ENCODE measurements at regions not wholly inside any gene's neighbourhood (a gene's known extent, or its start where the extent isn't known, plus 50 kb on each side); places are given as distances from the start of the nearest gene placed in this dataset.
"Not testable (repeated sequence)": the region's sequence is repeated elsewhere in the genome, so short reads cannot be mapped to it uniquely, and the experiment has no call there.

DNA sequence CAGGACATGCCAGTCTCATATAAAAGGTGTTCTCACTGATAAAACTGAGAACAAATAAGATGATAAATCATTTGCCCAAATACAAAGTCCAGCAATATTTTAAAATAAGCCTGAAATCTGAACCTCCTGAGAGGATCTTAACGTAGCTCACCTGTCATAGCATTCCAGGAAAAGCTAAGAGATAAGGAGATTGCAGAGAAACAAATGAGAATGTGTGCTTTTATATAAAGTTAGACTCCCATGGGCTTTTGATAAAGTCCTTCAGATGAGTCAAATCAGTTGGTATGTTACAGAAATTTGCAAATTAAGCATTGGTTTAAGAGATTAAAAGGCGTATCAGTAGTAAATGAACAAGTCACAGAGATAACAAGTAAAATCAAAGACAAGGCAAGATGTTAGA is 452.9 kb upstream of the CHAC2 start:
- no peak overlapping the region for H3K4me3 ChIP-seq
- TF ChIP-seq, protein P1, sequence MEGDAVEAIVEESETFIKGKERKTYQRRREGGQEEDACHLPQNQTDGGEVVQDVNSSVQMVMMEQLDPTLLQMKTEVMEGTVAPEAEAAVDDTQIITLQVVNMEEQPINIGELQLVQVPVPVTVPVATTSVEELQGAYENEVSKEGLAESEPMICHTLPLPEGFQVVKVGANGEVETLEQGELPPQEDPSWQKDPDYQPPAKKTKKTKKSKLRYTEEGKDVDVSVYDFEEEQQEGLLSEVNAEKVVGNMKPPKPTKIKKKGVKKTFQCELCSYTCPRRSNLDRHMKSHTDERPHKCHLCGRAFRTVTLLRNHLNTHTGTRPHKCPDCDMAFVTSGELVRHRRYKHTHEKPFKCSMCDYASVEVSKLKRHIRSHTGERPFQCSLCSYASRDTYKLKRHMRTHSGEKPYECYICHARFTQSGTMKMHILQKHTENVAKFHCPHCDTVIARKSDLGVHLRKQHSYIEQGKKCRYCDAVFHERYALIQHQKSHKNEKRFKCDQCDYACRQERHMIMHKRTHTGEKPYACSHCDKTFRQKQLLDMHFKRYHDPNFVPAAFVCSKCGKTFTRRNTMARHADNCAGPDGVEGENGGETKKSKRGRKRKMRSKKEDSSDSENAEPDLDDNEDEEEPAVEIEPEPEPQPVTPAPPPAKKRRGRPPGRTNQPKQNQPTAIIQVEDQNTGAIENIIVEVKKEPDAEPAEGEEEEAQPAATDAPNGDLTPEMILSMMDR (IDR thresholded peaks at IDR 0.05) = no peak
- ATAC-seq (no peak), DNase-seq (no peak)
- H3K36me3 ChIP-seq = no peaks in the 10 kb centered on the region
- no peaks in the 10 kb centered on the region for H3K27me3 ChIP-seq (ENCODE audit: low read depth)
- no peaks in the 10 kb centered on the region for H3K9me3 ChIP-seq
- intact Hi-C loops (cut with DNase I) = no loop called here
- no peak overlapping the region for H3K27ac ChIP-seq
- H3K4me1 ChIP-seq = no peaks in the 10 kb centered on the region

DNA sequence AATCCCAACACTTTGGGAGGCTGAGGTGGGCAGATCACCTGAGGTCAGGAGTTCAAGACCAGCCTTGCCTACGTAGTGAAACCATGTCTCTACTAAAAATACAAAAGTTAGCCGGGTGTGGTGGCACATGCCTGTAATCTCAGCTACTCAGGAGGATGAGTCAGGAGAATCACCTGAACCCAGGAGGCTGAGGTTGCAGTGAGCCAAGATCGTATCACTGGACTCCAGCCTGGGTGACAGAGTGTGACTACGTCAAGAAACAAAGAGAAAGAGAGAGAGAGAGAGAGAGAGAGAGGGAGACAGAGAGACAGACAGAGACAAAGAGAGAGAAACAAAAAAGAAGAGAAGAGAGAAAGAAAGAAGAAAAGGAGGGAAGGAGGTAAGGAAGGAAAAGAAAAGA is 454.0 kb upstream of the CHAC2 start:
- H3K27ac ChIP-seq; H3K4me3 ChIP-seq; intact Hi-C loops (cut with DNase I); H3K9me3 ChIP-seq; H3K27me3 ChIP-seq (ENCODE audit: low read depth); H3K4me1 ChIP-seq; ATAC-seq; DNase-seq; H3K36me3 ChIP-seq: not testable (repeated sequence)

- H3K9me3 ChIP-seq = no peaks in the 10 kb centered on the region
- H3K4me3 ChIP-seq = no peak overlapping the region
- no peaks in the 10 kb centered on the region for H3K27me3 ChIP-seq (ENCODE audit: low read depth)
- intact Hi-C loops (cut with DNase I) = no loop called here
- H3K4me1 ChIP-seq = no peaks in the 10 kb centered on the region
- TF ChIP-seq, protein P1 (IDR thresholded peaks at IDR 0.05) = no peak
- ATAC-seq (no peak), DNase-seq (no peak)
- H3K27ac ChIP-seq = no peak overlapping the region
- H3K36me3 ChIP-seq = no peaks in the 10 kb centered on the region
These were observed 454.9 kb upstream of the CHAC2 start for GRCh38 chr2:53312721-53313120.

DNA sequence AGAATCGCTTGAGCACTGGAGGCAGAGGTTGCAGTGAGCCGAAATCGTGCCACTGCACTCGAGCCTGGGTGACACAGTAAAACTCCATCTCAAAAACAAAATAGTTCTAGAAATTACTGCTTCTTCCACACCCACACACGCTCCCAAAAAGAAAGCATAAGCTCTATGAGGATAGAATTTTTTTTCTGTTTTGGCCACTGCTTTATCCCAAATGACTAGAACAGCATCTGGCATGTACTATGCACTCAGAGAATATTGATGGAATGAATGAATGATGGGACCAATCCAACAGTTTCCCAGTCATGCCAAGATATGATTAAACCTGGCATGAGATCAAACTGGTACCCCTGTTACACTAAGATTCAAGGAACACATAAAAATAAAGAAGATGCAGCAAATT is 455.4 kb upstream of the CHAC2 start:
- Histone ChIP-seq H3K27ac (no peak overlapping the region), H3K9me3 (no peaks in the 10 kb centered on the region), H3K27me3 (ENCODE audit: low read depth) (no peaks in the 10 kb centered on the region), H3K4me1 (no peaks in the 10 kb centered on the region), H3K4me3 (no peak overlapping the region), H3K36me3 (no peaks in the 10 kb centered on the region)
- DNase-seq (no peak), ATAC-seq (no peak)
- TF ChIP-seq, protein P1 (IDR thresholded peaks at IDR 0.05) = no peak
- intact Hi-C loops (cut with DNase I) = no loop called here

GRCh38 chr2:53303012-53303578 is 464.5 kb upstream of the CHAC2 start:
- TF ChIP-seq, protein P1 (IDR thresholded peaks at IDR 0.05) = no peak
- no peak for ATAC-seq
- no peak for DNase-seq
- Histone ChIP-seq H3K4me1 (no peaks in the 10 kb centered on the region), H3K36me3 (no peaks in the 10 kb centered on the region), H3K4me3 (no peak overlapping the region), H3K9me3 (no peaks in the 10 kb centered on the region), H3K27ac (no peak overlapping the region), H3K27me3 (ENCODE audit: low read depth) (no peaks in the 10 kb centered on the region)
- intact Hi-C loops (cut with DNase I) = no loop called here

DNA sequence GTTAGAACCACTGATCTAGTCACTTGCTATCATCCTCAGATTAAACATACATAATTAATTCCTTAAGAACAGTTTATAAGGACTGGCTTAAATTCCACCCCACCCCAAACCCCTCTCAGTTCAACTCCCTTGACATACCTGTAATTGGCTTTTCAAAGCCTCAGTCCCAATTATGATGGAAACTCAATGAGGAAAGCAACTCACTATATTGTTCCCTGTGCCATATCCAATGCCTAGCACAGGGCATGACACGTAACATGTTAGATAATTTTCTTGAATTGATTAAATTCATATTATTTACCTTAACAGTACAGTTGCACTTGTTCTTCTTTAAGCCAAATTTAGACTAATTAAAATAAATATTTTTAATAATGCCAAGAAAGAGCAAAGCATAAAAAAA is 465.1 kb upstream of the CHAC2 start:
- no peak overlapping the region for H3K4me3 ChIP-seq
- H3K27me3 ChIP-seq (ENCODE audit: low read depth) = no peaks in the 10 kb centered on the region
- H3K9me3 ChIP-seq = no peaks in the 10 kb centered on the region
- ATAC-seq (no peak), DNase-seq (no peak)
- intact Hi-C loops (cut with DNase I) = no loop called here
- no peaks in the 10 kb centered on the region for H3K4me1 ChIP-seq
- H3K27ac ChIP-seq = no peak overlapping the region
- TF ChIP-seq, protein P1 (IDR thresholded peaks at IDR 0.05) = no peak
- no peaks in the 10 kb centered on the region for H3K36me3 ChIP-seq
